CD4-positive, CD25-positive, alpha-beta regulatory T cell (primary cell): ENCODE measurements at regions not wholly inside any gene's neighbourhood (a gene's known extent, or its start where the extent isn't known, plus 50 kb on each side); places are given as distances from the start of the nearest gene placed in this dataset.

Experiments used
- ATAC-seq, 2 donors: fragments of 150-1000 bp; cut with Tn5 transposase; one replicate each; pipeline ENCODE4 v1.10.0; 2021; ENCODE audit warnings: low read depth in 2 of 2, moderate number of reproducible peaks in 2 of 2, moderate library complexity in 1 of 2
- DNase-seq, 3 donors: peaks; one replicate each; pipeline versions ENCODE4 v3.0.0 to v3.0.0-alpha.2; 2012 to 2022; ENCODE audit warnings: mixed read lengths in 1 of 3
- H3K27ac ChIP-seq: one replicate; pipeline ENCODE4 v1.7.0; 2013; ENCODE audit warnings: mild to moderate bottlenecking, low read length; ENCODE audit not compliant: insufficient read depth, poor library complexity, severe bottlenecking
- H3K27me3 ChIP-seq: one replicate; pipeline ENCODE4 v1.7.0; 2013; ENCODE audit warnings: low read length; ENCODE audit not compliant: control insufficient read depth, insufficient read depth
- H3K36me3 ChIP-seq: one replicate; pipeline ENCODE4 v1.7.0; 2013; ENCODE audit warnings: mild to moderate bottlenecking, low read length, moderate library complexity; ENCODE audit not compliant: control insufficient read depth, insufficient read depth
- H3K4me1 ChIP-seq: 2 replicates; pipeline ENCODE4 v1.7.0; 2013; ENCODE audit warnings: mild to moderate bottlenecking, low read length; ENCODE audit not compliant: insufficient read depth, control insufficient read depth, poor library complexity, severe bottlenecking
- H3K4me3 ChIP-seq: one replicate; pipeline ENCODE4 v1.7.0; 2013; ENCODE audit warnings: low read depth, mild to moderate bottlenecking, low read length, moderate library complexity
- H3K9me3 ChIP-seq, 2 experiments: 1 replicate in 1 of 2; 2 replicates in 1 of 2; pipeline ENCODE4 v1.7.0; 2013; ENCODE audit warnings: low read length in 2 of 2, mild to moderate bottlenecking in 1 of 2, moderate library complexity in 1 of 2; ENCODE audit not compliant: control insufficient read depth in 2 of 2
- H3K27ac Mint-ChIP-seq, 3 donors: one replicate each; pipeline ENCODE4 v1.8.0; 2020 to 2022; ENCODE audit warnings: mild to moderate bottlenecking in 3 of 3, mixed read lengths in 3 of 3, moderate library complexity in 2 of 3
- H3K27me3 Mint-ChIP-seq: one replicate; pipeline ENCODE4 v1.8.0; 2022; ENCODE audit warnings: mild to moderate bottlenecking, mixed read lengths
- H3K36me3 Mint-ChIP-seq: one replicate; pipeline ENCODE4 v1.8.0; 2020; ENCODE audit warnings: mixed read lengths
- H3K4me1 Mint-ChIP-seq, 4 donors: one replicate each; pipeline ENCODE4 v1.8.0; 2020 to 2022; ENCODE audit warnings: mixed read lengths in 4 of 4, mild to moderate bottlenecking in 1 of 4
- H3K4me3 Mint-ChIP-seq, 4 donors: one replicate each; pipeline ENCODE4 v1.8.0; 2020 to 2022; ENCODE audit warnings: mild to moderate bottlenecking in 4 of 4, mixed read lengths in 4 of 4, moderate library complexity in 3 of 4
- H3K9me3 Mint-ChIP-seq, 7 donors: one replicate each; pipeline ENCODE4 v1.8.0; 2020 to 2022; ENCODE audit warnings: mixed read lengths in 7 of 7, mild to moderate bottlenecking in 3 of 7, moderate library complexity in 2 of 7

DNA sequence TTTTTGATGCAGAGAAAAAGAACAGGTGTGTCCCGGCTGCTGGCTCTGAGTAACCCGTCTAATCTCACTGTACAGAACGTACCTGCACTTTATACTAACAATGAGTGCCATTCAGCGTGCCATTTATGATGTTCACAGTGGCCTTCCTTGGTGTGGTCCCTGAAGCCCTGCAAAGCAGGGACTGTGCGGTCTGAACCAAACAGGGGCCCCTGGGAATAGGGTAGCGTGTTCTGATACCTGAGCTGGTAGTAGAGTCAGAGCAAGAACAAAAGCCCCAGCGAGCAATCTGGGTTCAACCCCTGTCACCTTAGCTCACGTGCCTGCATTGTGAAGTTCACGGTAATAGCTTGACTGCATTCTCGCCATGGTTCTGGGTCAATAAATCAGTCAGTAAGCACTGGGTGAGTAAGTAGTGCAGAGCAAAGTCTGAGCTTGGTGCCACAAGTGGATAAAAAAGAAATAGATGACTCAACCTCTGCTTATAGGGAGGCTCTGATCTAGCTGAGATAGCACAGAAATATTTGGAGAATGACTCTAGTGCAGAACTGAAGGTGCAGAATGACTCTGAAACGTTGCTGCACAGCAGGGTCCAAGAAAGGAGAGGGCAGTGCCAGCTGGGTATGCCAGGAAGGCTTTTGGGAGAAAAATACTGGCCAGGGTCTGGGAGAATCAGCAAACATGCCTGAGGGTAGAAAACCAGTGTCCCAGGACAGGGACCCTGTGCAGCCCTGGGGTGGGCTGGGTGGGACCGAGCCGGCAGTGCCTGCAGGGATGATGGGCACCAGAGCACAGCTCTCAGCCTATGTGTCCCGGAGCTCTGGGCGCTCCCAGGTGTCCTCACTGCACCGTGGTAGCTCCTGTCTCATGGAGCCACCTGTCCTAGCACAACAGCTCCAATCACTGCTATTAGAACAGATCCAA, 125.9 kb downstream of the RHOU start:
- H3K36me3 ChIP-seq = no peaks in the 10 kb centered on the region
- H3K4me3 ChIP-seq = no peak overlapping the region
- H3K4me1 ChIP-seq = peaks cover 6% of the 10 kb centered on the region
- H3K36me3 Mint-ChIP-seq = no peaks in the 10 kb centered on the region
- DNase-seq (no peak), ATAC-seq (no peak)
- peaks cover 0 to 1% (median 0%) of the 10 kb centered on the region in 7 donors for H3K9me3 Mint-ChIP-seq
- H3K4me3 Mint-ChIP-seq = peak overlapping the region in 1 of 4 donors; percentile 43
- H3K27ac Mint-ChIP-seq = no peak overlapping the region
- no peaks in the 10 kb centered on the region for H3K27me3 ChIP-seq
- peaks cover 22% of the 10 kb centered on the region for H3K27me3 Mint-ChIP-seq
- no peak overlapping the region for H3K27ac ChIP-seq
- H3K4me1 Mint-ChIP-seq = peaks cover 0 to 19% (median 8%) of the 10 kb centered on the region in 4 donors
- no peaks in the 10 kb centered on the region for H3K9me3 ChIP-seq

DNA sequence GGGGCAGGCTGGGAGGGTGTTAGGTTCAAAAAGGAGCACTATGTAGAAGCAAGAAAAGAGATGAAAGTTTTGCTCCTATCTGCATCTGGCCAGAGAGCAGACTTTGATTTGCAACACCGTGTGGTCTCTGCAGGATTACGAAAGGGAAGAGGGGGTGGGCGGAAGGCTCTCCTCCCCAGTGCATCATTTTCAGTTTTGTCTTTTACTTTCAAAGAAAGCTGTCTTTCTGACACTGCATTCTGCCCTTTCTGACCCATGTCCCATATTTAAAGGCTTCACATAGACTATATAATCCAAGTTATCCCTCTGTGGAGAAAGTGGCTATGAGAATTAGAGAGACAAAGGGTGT, 126.5 kb downstream of the RHOU start:
- H3K4me1 Mint-ChIP-seq = peaks cover 0 to 19% (median 8%) of the 10 kb centered on the region in 4 donors
- no peak overlapping the region for H3K27ac Mint-ChIP-seq
- Histone ChIP-seq H3K9me3 (no peaks in the 10 kb centered on the region), H3K27ac (no peak overlapping the region), H3K4me1 (peaks cover 6% of the 10 kb centered on the region), H3K27me3 (no peaks in the 10 kb centered on the region), H3K4me3 (no peak overlapping the region), H3K36me3 (no peaks in the 10 kb centered on the region)
- no peak overlapping the region for H3K4me3 Mint-ChIP-seq
- peaks cover 17% of the 10 kb centered on the region for H3K27me3 Mint-ChIP-seq
- H3K36me3 Mint-ChIP-seq = no peaks in the 10 kb centered on the region
- ATAC-seq (no peak), DNase-seq (no peak)
- H3K9me3 Mint-ChIP-seq = no peaks in the 10 kb centered on the region

DNA sequence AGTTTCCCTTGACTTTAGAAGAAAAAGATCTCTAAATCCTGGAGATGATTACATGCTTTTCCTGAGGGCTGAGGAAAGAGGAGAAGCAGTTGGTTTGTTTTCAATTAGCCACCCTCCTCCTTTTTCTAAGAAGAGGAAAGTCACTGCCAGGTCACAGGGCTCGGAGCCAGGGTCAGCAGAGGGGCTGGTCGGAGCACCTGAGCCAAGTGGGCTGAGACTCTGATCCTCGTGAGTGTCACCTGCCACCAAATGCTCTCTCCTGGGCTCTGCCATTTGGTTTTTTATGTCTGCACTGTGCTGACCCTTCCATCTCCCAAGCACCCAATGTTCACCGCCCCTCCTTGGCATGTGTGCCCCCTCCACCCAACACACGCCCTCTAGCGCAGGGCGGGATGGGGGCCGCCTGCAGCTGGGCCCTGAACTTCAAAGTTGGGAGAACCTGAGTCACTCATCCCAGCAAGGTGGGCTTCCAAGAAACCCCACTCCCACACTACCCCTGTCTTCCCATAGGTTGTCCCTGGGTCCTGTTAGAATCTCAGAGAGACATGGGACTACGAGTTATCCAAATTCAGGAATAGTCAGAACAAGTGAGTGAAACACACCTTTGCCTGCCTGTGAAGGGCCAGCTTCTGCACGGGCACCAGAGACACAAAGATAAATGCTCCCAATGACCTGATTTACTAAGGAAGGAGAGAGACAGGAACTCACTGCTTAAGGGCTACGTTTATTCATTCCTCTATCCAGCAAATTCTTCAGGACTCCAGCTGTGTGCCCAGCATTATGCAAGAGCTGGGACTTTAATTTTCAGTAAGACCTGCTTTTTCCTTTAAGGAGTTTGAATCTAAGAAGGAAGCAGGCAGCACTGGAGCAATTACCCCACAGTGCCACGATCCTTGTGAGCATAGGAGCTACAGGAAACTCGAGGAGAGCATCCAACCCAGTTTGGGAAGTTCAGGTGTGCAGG, 127.5 kb downstream of the RHOU start:
- no peak overlapping the region for H3K27ac ChIP-seq
- no peaks in the 10 kb centered on the region for H3K36me3 Mint-ChIP-seq
- peaks cover 0 to 19% (median 8%) of the 10 kb centered on the region in 4 donors for H3K4me1 Mint-ChIP-seq
- no peaks in the 10 kb centered on the region for H3K27me3 ChIP-seq
- H3K9me3 Mint-ChIP-seq = no peaks in the 10 kb centered on the region
- peak overlapping the region in 1 of 4 donors; percentile 39 for H3K4me3 Mint-ChIP-seq
- no peak for ATAC-seq
- no peak overlapping the region for H3K4me3 ChIP-seq
- H3K4me1 ChIP-seq = peaks cover 6% of the 10 kb centered on the region
- no peak for DNase-seq
- no peaks in the 10 kb centered on the region for H3K9me3 ChIP-seq
- H3K27ac Mint-ChIP-seq = peak overlapping the region in 1 of 3 donors; percentile 76
- no peaks in the 10 kb centered on the region for H3K36me3 ChIP-seq
- H3K27me3 Mint-ChIP-seq = peaks cover 16% of the 10 kb centered on the region

DNA sequence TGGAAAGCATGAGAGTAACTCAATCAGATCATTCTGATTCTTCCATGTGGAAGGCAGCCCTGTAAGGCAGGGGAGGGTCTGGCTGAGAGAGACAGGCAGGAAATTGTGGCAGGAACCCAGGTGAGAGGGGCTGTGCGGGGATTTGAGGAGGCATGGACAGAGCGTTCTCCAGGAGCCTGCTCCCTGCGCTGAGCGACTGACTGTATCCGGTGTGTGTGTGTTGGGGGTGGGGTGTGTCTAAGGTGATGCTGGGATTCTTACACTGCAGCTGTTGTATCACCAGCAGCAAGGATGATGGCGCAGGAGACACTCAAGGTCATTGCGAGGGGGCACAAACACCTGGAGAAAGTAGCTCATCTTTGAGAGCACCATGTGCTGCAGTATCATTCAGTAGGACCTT, 128.5 kb downstream of the RHOU start:
- ATAC-seq (no peak), DNase-seq (no peak)
- Histone ChIP-seq H3K36me3 (no peaks in the 10 kb centered on the region), H3K4me1 (peaks cover 6% of the 10 kb centered on the region), H3K27ac (no peak overlapping the region), H3K4me3 (no peak overlapping the region), H3K9me3 (no peaks in the 10 kb centered on the region), H3K27me3 (no peaks in the 10 kb centered on the region)
- H3K4me3 Mint-ChIP-seq = no peak overlapping the region
- H3K27me3 Mint-ChIP-seq = peaks cover 13% of the 10 kb centered on the region
- peaks cover 0 to 19% (median 8%) of the 10 kb centered on the region in 4 donors for H3K4me1 Mint-ChIP-seq
- H3K27ac Mint-ChIP-seq = peak overlapping the region in 2 of 3 donors; percentile 47 to 76
- no peaks in the 10 kb centered on the region for H3K9me3 Mint-ChIP-seq
- H3K36me3 Mint-ChIP-seq = no peaks in the 10 kb centered on the region

DNA sequence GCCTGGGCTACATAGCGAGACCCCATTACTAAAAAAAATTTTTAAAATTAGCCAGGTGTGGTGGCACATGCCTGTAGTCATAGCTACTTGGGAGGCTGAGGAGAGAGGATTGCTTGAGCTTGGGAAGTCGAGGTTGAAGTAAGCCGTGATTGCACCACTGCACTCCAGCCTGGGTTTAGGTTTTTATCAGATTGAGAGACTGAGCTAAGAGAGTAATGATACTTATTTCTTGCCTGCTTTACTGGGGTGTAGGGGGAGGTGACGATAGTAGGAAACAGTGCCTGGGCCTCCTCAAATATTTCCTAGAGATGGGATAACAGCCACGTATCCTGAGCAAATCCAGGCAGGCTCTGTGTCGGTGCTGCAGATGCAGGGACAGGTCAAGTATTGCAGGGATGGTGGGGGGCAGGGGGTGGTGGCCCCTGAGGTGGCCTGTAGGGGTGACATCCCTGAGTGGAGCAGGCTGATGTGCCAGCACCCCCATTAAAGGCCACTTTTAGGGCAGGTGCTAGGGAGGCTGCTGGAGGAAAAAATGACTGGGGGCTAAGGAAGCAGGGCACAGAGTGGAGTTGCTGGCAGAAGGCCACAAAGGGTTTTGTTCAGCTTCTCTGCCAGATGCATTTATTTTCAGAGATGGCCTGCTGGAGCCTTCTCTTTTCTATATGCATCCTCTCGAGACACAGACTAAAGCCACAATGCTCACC, 130.5 kb downstream of the RHOU start:
- ATAC-seq (no peak), DNase-seq (no peak)
- Mint-ChIP-seq H3K27me3 (peaks cover 5% of the 10 kb centered on the region), H3K36me3 (no peaks in the 10 kb centered on the region), H3K27ac (no peak overlapping the region), H3K4me3 (no peak overlapping the region), H3K4me1 (peaks cover 0 to 19% (median 5%) of the 10 kb centered on the region in 4 donors), H3K9me3 (no peaks in the 10 kb centered on the region)
- no peak overlapping the region for H3K27ac ChIP-seq
- no peaks in the 10 kb centered on the region for H3K27me3 ChIP-seq
- H3K36me3 ChIP-seq = no peaks in the 10 kb centered on the region
- H3K9me3 ChIP-seq = no peaks in the 10 kb centered on the region
- no peak overlapping the region for H3K4me3 ChIP-seq
- H3K4me1 ChIP-seq = peaks cover 6% of the 10 kb centered on the region

DNA sequence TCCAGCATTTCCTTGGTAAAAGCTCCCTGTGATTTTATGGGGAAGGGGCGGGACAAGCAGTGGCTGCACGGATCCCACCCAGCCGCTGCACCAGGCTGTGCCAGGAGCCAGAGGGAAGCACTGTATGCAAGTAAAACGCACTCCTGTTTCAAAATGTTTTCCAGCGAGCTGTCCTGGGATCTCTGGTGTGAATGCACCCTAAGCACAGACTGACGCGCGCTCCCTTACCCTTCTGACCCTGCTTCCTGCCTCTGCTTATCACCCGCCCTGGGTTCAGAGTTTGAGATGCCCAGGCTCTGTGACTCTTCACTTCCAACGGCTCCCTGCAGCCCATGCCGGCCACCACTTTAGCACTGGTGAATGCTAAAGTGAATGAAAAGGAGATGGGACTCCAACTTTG, 131.2 kb downstream of the RHOU start:
- peaks cover 6% of the 10 kb centered on the region for H3K4me1 ChIP-seq
- Mint-ChIP-seq H3K27ac (no peak overlapping the region), H3K27me3 (no peaks in the 10 kb centered on the region), H3K9me3 (no peaks in the 10 kb centered on the region), H3K4me1 (peaks cover 0 to 19% (median 3%) of the 10 kb centered on the region in 4 donors), H3K36me3 (no peaks in the 10 kb centered on the region), H3K4me3 (no peak overlapping the region)
- H3K36me3 ChIP-seq = no peaks in the 10 kb centered on the region
- no peaks in the 10 kb centered on the region for H3K9me3 ChIP-seq
- no peak for ATAC-seq
- H3K27me3 ChIP-seq = no peaks in the 10 kb centered on the region
- H3K4me3 ChIP-seq = no peak overlapping the region
- no peak overlapping the region for H3K27ac ChIP-seq
- DNase-seq = no peak

DNA sequence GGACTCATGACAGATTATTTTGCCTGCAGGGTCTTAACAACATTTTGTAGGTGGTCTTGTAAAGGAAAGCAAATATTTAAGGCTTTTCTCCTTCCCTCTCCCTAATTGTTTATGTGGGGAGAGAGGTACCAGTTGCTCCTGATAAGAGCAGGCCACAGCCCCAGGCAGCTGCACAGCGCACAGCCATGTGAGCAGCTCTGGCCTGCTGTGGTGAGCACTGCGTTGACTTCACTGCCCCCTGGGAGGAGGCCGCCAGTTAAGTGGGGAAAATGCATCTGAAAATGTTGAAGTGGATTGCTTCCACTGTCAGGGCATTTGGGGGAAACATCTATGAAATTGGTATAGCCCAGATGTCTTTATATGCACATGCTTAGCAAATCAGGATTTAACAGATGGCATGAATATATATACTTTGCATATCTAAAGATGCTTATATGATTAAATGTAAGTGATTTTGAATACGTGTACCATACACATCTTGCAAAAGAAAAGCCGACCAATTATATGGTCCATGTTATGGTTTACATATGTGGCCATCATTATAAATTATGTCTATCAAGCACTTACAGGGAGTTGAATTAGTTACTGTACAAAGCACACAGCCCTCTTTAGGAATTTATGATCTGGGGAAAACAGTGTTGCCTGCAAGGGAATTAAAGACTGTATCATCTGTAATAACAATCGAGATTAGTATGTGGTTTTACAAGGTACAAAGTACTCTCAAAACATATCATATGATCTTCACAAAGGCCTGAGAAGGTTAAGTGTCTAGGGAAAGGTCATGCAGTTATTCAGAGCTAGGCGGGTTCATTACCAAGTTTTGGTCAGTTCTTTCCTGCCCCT, 132.1 kb downstream of the RHOU start:
- H3K36me3 ChIP-seq = no peaks in the 10 kb centered on the region
- H3K4me1 ChIP-seq = peaks cover 6% of the 10 kb centered on the region
- H3K9me3 ChIP-seq = no peaks in the 10 kb centered on the region
- no peak overlapping the region for H3K27ac Mint-ChIP-seq
- no peaks in the 10 kb centered on the region for H3K36me3 Mint-ChIP-seq
- H3K27ac ChIP-seq = no peak overlapping the region
- no peaks in the 10 kb centered on the region for H3K9me3 Mint-ChIP-seq
- no peak for ATAC-seq
- no peak overlapping the region for H3K4me3 Mint-ChIP-seq
- peaks cover 0 to 16% (median 3%) of the 10 kb centered on the region in 4 donors for H3K4me1 Mint-ChIP-seq
- no peak overlapping the region for H3K4me3 ChIP-seq
- no peaks in the 10 kb centered on the region for H3K27me3 Mint-ChIP-seq
- H3K27me3 ChIP-seq = no peaks in the 10 kb centered on the region
- DNase-seq = no peak
